HG02943 (cell line): ENCODE measurements at regions not wholly inside any gene's neighbourhood (a gene's known extent, or its start where the extent isn't known, plus 50 kb on each side); places are given as distances from the start of the nearest gene placed in this dataset.
"Not testable (repeated sequence)": the region's sequence is repeated elsewhere in the genome, so short reads cannot be mapped to it uniquely, and the experiment has no call there.

Source experiments
- ATAC-seq: cut with Tn5 transposase; IDR thresholded peaks from one replicate; pipeline ENCODE4 v1.9.1; 2021; ENCODE audit warnings: mild to moderate bottlenecking, low read depth, moderate library complexity; ENCODE audit not compliant: unreplicated experiment

GRCh38 chr12:131384544-131384855 is 326.4 kb upstream of the SFSWAP start:
- no peak for ATAC-seq

- no peak for ATAC-seq
These were observed 325.4 kb upstream of the SFSWAP start for GRCh38 chr12:131385313-131386166.

GRCh38 chr12:131386167-131386521 is 324.7 kb upstream of the SFSWAP start:
- no peak for ATAC-seq

GRCh38 chr12:131386781-131387180 is 324.1 kb upstream of the SFSWAP start:
- no peak for ATAC-seq

- no peak for ATAC-seq
These were observed 323.4 kb upstream of the SFSWAP start for GRCh38 chr12:131387281-131388163.

- not testable (repeated sequence) for ATAC-seq
These were observed 322.5 kb upstream of the SFSWAP start for GRCh38 chr12:131388164-131389053.

GRCh38 chr12:131389054-131390013 is 321.6 kb upstream of the SFSWAP start:
- ATAC-seq = no peak

- no peak for ATAC-seq
These were observed 320.2 kb upstream of the SFSWAP start for GRCh38 chr12:131390412-131391334.

GRCh38 chr12:131391399-131391798 is 319.5 kb upstream of the SFSWAP start:
- no peak for ATAC-seq

GRCh38 chr12:131394752-131395151 is 316.1 kb upstream of the SFSWAP start:
- ATAC-seq = not testable (repeated sequence)

- ATAC-seq = not testable (repeated sequence)
These were observed 315.6 kb upstream of the SFSWAP start for GRCh38 chr12:131395209-131395684.

- no peak for ATAC-seq
These were observed 314.8 kb upstream of the SFSWAP start for GRCh38 chr12:131395971-131396573.

GRCh38 chr12:131397493-131398181 is 313.3 kb upstream of the SFSWAP start:
- ATAC-seq = no peak

- no peak for ATAC-seq
These were observed 311.9 kb upstream of the SFSWAP start for GRCh38 chr12:131399000-131399399.

- not testable (repeated sequence) for ATAC-seq
These were observed 310.1 kb upstream of the SFSWAP start for GRCh38 chr12:131400668-131401294.

- ATAC-seq = not testable (repeated sequence)
These were observed 308.8 kb upstream of the SFSWAP start for GRCh38 chr12:131401907-131402633.
